WTC11 (cell line): ENCODE measurements at regions not wholly inside any gene's neighbourhood (a gene's known extent, or its start where the extent isn't known, plus 50 kb on each side); places are given as distances from the start of the nearest gene placed in this dataset.

ENCODE experiments used
- ATAC-seq: fragments of 200-7000 bp; cut with Tn5 transposase; 2 replicates; pipeline ENCODE4 v1.10.0; 2021; ENCODE audit warnings: mild to moderate bottlenecking, moderate library complexity
- CTCF ChIA-PET: fragments of 300-600 bp; sonication (Branson Sonifier 250); formaldehyde crosslinking; loops from one replicate; lab custom pipeline; 2021; ENCODE audit warnings: antibody characterized with exemption; lab: Charles Lee
- POLR2A ChIA-PET: fragments of 350-600 bp; sonication (Branson Sonifier 250); formaldehyde crosslinking; loops from one replicate; lab custom pipeline; 2021; ENCODE audit warnings: antibody characterized with exemption; lab: Charles Lee
- DNase-seq: peaks from one replicate; pipeline ENCODE4 v3.0.0; 2021; ENCODE audit warnings: low spot score
- H3K27ac Mint-ChIP-seq: 2 replicates; pipeline ENCODE4 v1.8.0; 2021; ENCODE audit warnings: mixed read lengths
- H3K27me3 Mint-ChIP-seq: 2 replicates; pipeline ENCODE4 v1.8.0; 2021; ENCODE audit warnings: low read depth, mild to moderate bottlenecking, moderate library complexity, mixed read lengths
- H3K36me3 Mint-ChIP-seq: 2 replicates; pipeline ENCODE4 v1.8.0; 2021; ENCODE audit warnings: mixed read lengths
- H3K4me1 Mint-ChIP-seq: 2 replicates; pipeline ENCODE4 v1.8.0; 2022; ENCODE audit warnings: mixed read lengths
- H3K4me3 Mint-ChIP-seq: 2 replicates; pipeline ENCODE4 v1.8.0; 2021; ENCODE audit warnings: mild to moderate bottlenecking, moderate library complexity, mixed read lengths
- H3K9me3 Mint-ChIP-seq: 2 replicates; pipeline ENCODE4 v1.8.0; 2021; ENCODE audit warnings: mixed read lengths
- CREB1 ChIP-seq: sonication (generic); formaldehyde crosslinking; IDR thresholded peaks from 2 replicates; pipeline ENCODE4 v1.8.0; 2023; ENCODE audit warnings: mild to moderate bottlenecking, missing genetic modification reagents
- ETV6 ChIP-seq: sonication (generic); formaldehyde crosslinking; IDR thresholded peaks from 2 replicates; pipeline ENCODE4 v1.8.1; 2022; ENCODE audit warnings: mild to moderate bottlenecking, missing genetic modification reagents
- MLX ChIP-seq: sonication (generic); formaldehyde crosslinking; IDR thresholded peaks from 2 replicates; pipeline ENCODE4 v1.8.1; 2023; ENCODE audit warnings: mild to moderate bottlenecking, missing genetic modification reagents, moderate library complexity
- NR3C1 ChIP-seq: sonication (generic); formaldehyde crosslinking; conservative IDR thresholded peaks from 2 replicates; pipeline ENCODE4 v1.8.1; 2023; ENCODE audit warnings: low read depth, mild to moderate bottlenecking, missing genetic modification reagents
- OVOL2 ChIP-seq: fragments of 250-450 bp; sonication (Bioruptor Pico); IDR thresholded peaks from 2 replicates; pipeline ENCODE4 v1.9.0; 2021; ENCODE audit warnings: mild to moderate bottlenecking, borderline replicate concordance
- SP1 ChIP-seq: sonication (generic); formaldehyde crosslinking; conservative IDR thresholded peaks from 2 replicates; pipeline ENCODE4 v1.8.1; 2022; ENCODE audit warnings: missing genetic modification reagents
- ZBTB43 ChIP-seq: sonication (generic); formaldehyde crosslinking; IDR thresholded peaks from 2 replicates; pipeline ENCODE4 v1.8.1; 2023; ENCODE audit warnings: mild to moderate bottlenecking, missing genetic modification reagents
- ZNF281 ChIP-seq: sonication (generic); formaldehyde crosslinking; IDR thresholded peaks from 2 replicates; pipeline ENCODE4 v1.8.0; 2023; ENCODE audit warnings: mild to moderate bottlenecking, missing genetic modification reagents
- ZNF317 ChIP-seq: sonication (generic); formaldehyde crosslinking; IDR thresholded peaks from 2 replicates; pipeline ENCODE4 v1.8.1; 2023; ENCODE audit warnings: low read depth, mild to moderate bottlenecking, moderate library complexity, missing genetic modification reagents, borderline replicate concordance
- ZNF416 ChIP-seq: fragments of 250-450 bp; sonication (Bioruptor Pico); IDR thresholded peaks from 2 replicates; pipeline ENCODE4 v1.9.0; 2021; ENCODE audit warnings: mild to moderate bottlenecking, inconsistent platforms
- ZNF512 ChIP-seq: sonication (generic); formaldehyde crosslinking; IDR thresholded peaks from 2 replicates; pipeline ENCODE4 v1.8.1; 2022; ENCODE audit warnings: missing genetic modification reagents, borderline replicate concordance
- ZNF671 ChIP-seq: fragments of 250-450 bp; sonication (Bioruptor Pico); IDR thresholded peaks from 2 replicates; pipeline ENCODE4 v1.8.0; 2021; ENCODE audit warnings: mild to moderate bottlenecking
- ZSCAN18 ChIP-seq: fragments of 250-450 bp; sonication (Bioruptor Pico); IDR thresholded peaks from 2 replicates; pipeline ENCODE4 v2.1.2; 2022; ENCODE audit warnings: mild to moderate bottlenecking, moderate library complexity

GRCh38 chr10:36630267-36630666 is 495.1 kb upstream of the ANKRD30A start:
- no peak for ATAC-seq
- H3K4me3 Mint-ChIP-seq, result no peak overlapping the region
- no peak overlapping the region for H3K27ac Mint-ChIP-seq
- no peaks in the 10 kb centered on the region for H3K27me3 Mint-ChIP-seq
- no peak for DNase-seq
- no peak for TF ChIP-seq ZNF671 (CRISPR knock-in tag)
- ChIA-PET POLR2A (no interaction called here), CTCF (no interaction called here)
- H3K36me3 Mint-ChIP-seq, result peaks cover 4% of the 10 kb centered on the region
- H3K9me3 Mint-ChIP-seq, result peaks cover 16% of the 10 kb centered on the region
- H3K4me1 Mint-ChIP-seq, result no peaks in the 10 kb centered on the region; the same call in 1 of the 2 replicates

GRCh38 chr10:36629476-36629875 is 495.9 kb upstream of the ANKRD30A start:
- no peak for DNase-seq
- TF ChIP-seq ZSCAN18, result no peak
- TF ChIP-seq ZNF512 (CRISPR knock-in tag), result no peak
- no peak for TF ChIP-seq MLX (CRISPR knock-in tag)
- no peak for TF ChIP-seq SP1 (CRISPR knock-in tag)
- TF ChIP-seq, all 79 proteins: peak for 0
- ChIA-PET POLR2A (no interaction called here), CTCF (interaction anchor here (0.6 kb wide), 1 partner anchor 17 kb away, joined by 3 read pairs; no protein-coding TSS in a partner anchor)
- ATAC-seq, result no peak
- Mint-ChIP-seq H3K4me3 (no peak overlapping the region), H3K4me1 (no peaks in the 10 kb centered on the region; the same call in 1 of the 2 replicates), H3K9me3 (peaks cover 16% of the 10 kb centered on the region), H3K27ac (no peak overlapping the region), H3K36me3 (peaks cover 4% of the 10 kb centered on the region), H3K27me3 (no peaks in the 10 kb centered on the region)

- Mint-ChIP-seq H3K9me3 (peaks cover 14% of the 10 kb centered on the region), H3K4me3 (no peak overlapping the region), H3K4me1 (no peaks in the 10 kb centered on the region; the same call in 1 of the 2 replicates), H3K36me3 (no peaks in the 10 kb centered on the region), H3K27me3 (no peaks in the 10 kb centered on the region)
- ChIA-PET CTCF (no interaction called here), POLR2A (no interaction called here)
- no peak for TF ChIP-seq ZNF281 (CRISPR knock-in tag)
- TF ChIP-seq OVOL2, result no peak
- no peak for TF ChIP-seq CREB1 (CRISPR knock-in tag)
- TF ChIP-seq ZNF416 (CRISPR knock-in tag), result no peak
- no peak for TF ChIP-seq ETV6 (CRISPR knock-in tag)
- no peak for TF ChIP-seq ZNF317 (CRISPR knock-in tag)
- TF ChIP-seq ZBTB43 (CRISPR knock-in tag), result no peak
- TF ChIP-seq NR3C1 (CRISPR knock-in tag), result no peak
- TF ChIP-seq, all 79 proteins: peak for 0
- H3K27ac Mint-ChIP-seq, result no peak overlapping the region
- ATAC-seq, result no peak
- no peak for DNase-seq
Observed at GRCh38 chr10:36624551-36625100, 500.8 kb upstream of the ANKRD30A start.
